WI38 (cell line): ENCODE measurements at regions not wholly inside any gene's neighbourhood (a gene's known extent, or its start where the extent isn't known, plus 50 kb on each side); places are given as distances from the start of the nearest gene placed in this dataset.

Experiments
- H3K4me3 ChIP-seq: 2 replicates; pipeline ENCODE4 v1.5.1; 2011; ENCODE audit warnings: low read depth, mild to moderate bottlenecking, control low read depth, low read length
- CTCF ChIP-seq: IDR thresholded peaks from 2 replicates; pipeline ENCODE4 v1.5.1; 2012; ENCODE audit warnings: low read depth, mild to moderate bottlenecking, control low read depth, low read length

GRCh38 chr2:66701251-66701650 is 266.3 kb downstream of the MEIS1 start:
- no peak for TF ChIP-seq CTCF
- no peak overlapping the region for H3K4me3 ChIP-seq

GRCh38 chr2:66701656-66702055 is 266.7 kb downstream of the MEIS1 start:
- no peak for TF ChIP-seq CTCF
- H3K4me3 ChIP-seq = no peak overlapping the region

- no peak for TF ChIP-seq CTCF
Observed at GRCh38 chr2:66702301-66702700, 267.4 kb downstream of the MEIS1 start.

GRCh38 chr2:66704786-66705185 is 269.9 kb downstream of the MEIS1 start:
- TF ChIP-seq CTCF = no peak
- H3K4me3 ChIP-seq = no peak overlapping the region

More at GRCh38 chr2:66702301-66702700, 267.4 kb downstream of the MEIS1 start:
- H3K4me3 ChIP-seq = no peak overlapping the region

GRCh38 chr2:66714610-66715009 is 279.7 kb downstream of the MEIS1 start:
- TF ChIP-seq CTCF = no peak
- no peak overlapping the region for H3K4me3 ChIP-seq

- no peak for TF ChIP-seq CTCF
- H3K4me3 ChIP-seq = no peak overlapping the region
Observed at GRCh38 chr2:66717218-66717905, 282.4 kb downstream of the MEIS1 start.

- no peak overlapping the region for H3K4me3 ChIP-seq
Observed at GRCh38 chr2:66717973-66718372, 283.0 kb downstream of the MEIS1 start.

More at GRCh38 chr2:66717973-66718372, 283.0 kb downstream of the MEIS1 start:
- TF ChIP-seq CTCF = no peak
